ENCODE measurements at regions not wholly inside any gene's neighbourhood (a gene's known extent, or its start where the extent isn't known, plus 50 kb on each side); places are given as distances from the start of the nearest gene placed in this dataset.

DNA sequence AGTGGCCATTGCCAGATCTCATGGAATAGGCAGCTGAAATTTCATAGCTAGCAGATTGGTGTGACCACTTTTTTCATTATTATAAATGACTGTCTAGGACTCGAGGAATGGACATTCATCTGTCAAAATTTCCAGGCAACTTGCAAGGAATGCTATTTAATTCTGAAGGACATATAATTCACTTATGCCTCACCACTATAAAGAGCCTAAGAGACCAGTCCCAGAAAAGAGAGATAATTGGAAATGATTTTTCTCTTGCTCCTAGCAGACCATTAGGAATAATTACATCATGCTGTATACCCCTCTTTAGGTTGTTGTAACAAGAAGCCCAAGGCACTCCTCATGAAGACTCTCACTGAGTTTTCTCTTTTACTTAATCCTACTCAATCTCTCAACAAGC, 557.4 kb upstream of the RAB6C start:
- DNase-seq, result no peak
- Histone ChIP-seq H3K4me1 (no peaks in the 10 kb centered on the region), H3K36me3 (ENCODE audit: low read depth, missing control alignments) (no peaks in the 10 kb centered on the region), H3K27me3 (no peaks in the 10 kb centered on the region), H3K4me3 (no peak overlapping the region), H3K27ac (no peak overlapping the region), H3K9me3 (no peaks in the 10 kb centered on the region)
- intact Hi-C loops (cut with DNase I; ENCODE audit: low total_unique reads), result no loop called here
- WGBS, 2 donors, result 56 to 67% methylated on average over 1 of the region's 1 CpG
- TF ChIP-seq CTCF (IDR thresholded peaks at IDR 0.05), result no peak
- TF ChIP-seq POLR2A (IDR thresholded peaks at IDR 0.05), result no peak

GRCh38 chr2:129428086-129428660, 551.3 kb upstream of the RAB6C start:
- Histone ChIP-seq H3K4me3 (no peak overlapping the region), H3K4me1 (no peaks in the 10 kb centered on the region), H3K27ac (no peak overlapping the region), H3K9me3 (no peaks in the 10 kb centered on the region), H3K27me3 (no peaks in the 10 kb centered on the region), H3K36me3 (ENCODE audit: low read depth, missing control alignments) (no peaks in the 10 kb centered on the region)
- 87 to 88% methylated on average over 10 of the region's 10 CpGs for WGBS, 2 donors
- no peak for DNase-seq
- TF ChIP-seq POLR2A (IDR thresholded peaks at IDR 0.05) (no peak), CTCF (IDR thresholded peaks at IDR 0.05) (no peak)
- intact Hi-C loops (cut with DNase I; ENCODE audit: low total_unique reads), result no loop called here

- intact Hi-C loops (cut with DNase I; ENCODE audit: low total_unique reads), result no loop called here
- no peaks in the 10 kb centered on the region for H3K9me3 ChIP-seq
- TF ChIP-seq CTCF (IDR thresholded peaks at IDR 0.05), result no peak
- no peak for TF ChIP-seq POLR2A (IDR thresholded peaks at IDR 0.05)
- no peak overlapping the region for H3K27ac ChIP-seq
- H3K4me1 ChIP-seq, result no peaks in the 10 kb centered on the region
- H3K27me3 ChIP-seq, result no peaks in the 10 kb centered on the region
- 83 to 87% methylated on average over 7 of the region's 7 CpGs for WGBS, 2 donors
- H3K4me3 ChIP-seq, result no peak overlapping the region
- no peak for DNase-seq
- no peaks in the 10 kb centered on the region for H3K36me3 ChIP-seq (ENCODE audit: low read depth, missing control alignments)
These were observed 548.6 kb upstream of the RAB6C start for GRCh38 chr2:129430911-129431310.

GRCh38 chr2:129431881-129432280, 547.6 kb upstream of the RAB6C start:
- H3K36me3 ChIP-seq (ENCODE audit: low read depth, missing control alignments), result no peaks in the 10 kb centered on the region
- intact Hi-C loops (cut with DNase I; ENCODE audit: low total_unique reads), result no loop called here
- TF ChIP-seq POLR2A (IDR thresholded peaks at IDR 0.05) (no peak), CTCF (IDR thresholded peaks at IDR 0.05) (no peak)
- H3K4me1 ChIP-seq, result no peaks in the 10 kb centered on the region
- H3K27ac ChIP-seq, result no peak overlapping the region
- no peak for DNase-seq
- no peaks in the 10 kb centered on the region for H3K27me3 ChIP-seq
- no peak overlapping the region for H3K4me3 ChIP-seq
- H3K9me3 ChIP-seq, result no peaks in the 10 kb centered on the region
- WGBS, 2 donors, result 97% methylated on average over 7 of the region's 7 CpGs; no CpG with 5 or more reads in 1 of the 2 donors

- intact Hi-C loops (cut with DNase I; ENCODE audit: low total_unique reads), result no loop called here
- TF ChIP-seq POLR2A (IDR thresholded peaks at IDR 0.05) (no peak), CTCF (IDR thresholded peaks at IDR 0.05) (no peak)
- no peaks in the 10 kb centered on the region for H3K9me3 ChIP-seq
- DNase-seq, result no peak
- H3K4me3 ChIP-seq, result no peak overlapping the region
- no peaks in the 10 kb centered on the region for H3K4me1 ChIP-seq
- H3K27me3 ChIP-seq, result no peaks in the 10 kb centered on the region
- no peaks in the 10 kb centered on the region for H3K36me3 ChIP-seq (ENCODE audit: low read depth, missing control alignments)
- WGBS, 2 donors, result 77 to 78% methylated on average over 5 of the region's 5 CpGs
- no peak overlapping the region for H3K27ac ChIP-seq
These were observed 542.7 kb upstream of the RAB6C start for GRCh38 chr2:129436809-129437208.

Measured in testis (tissue), 2 donors.